T-helper 1 cell (primary cell): ENCODE measurements at regions not wholly inside any gene's neighbourhood (a gene's known extent, or its start where the extent isn't known, plus 50 kb on each side); places are given as distances from the start of the nearest gene placed in this dataset.

Source experiments
- DNase-seq, 5 donors: peaks; one replicate each; pipeline ENCODE4 v3.0.0-alpha.2; 2012 to 2020

DNA sequence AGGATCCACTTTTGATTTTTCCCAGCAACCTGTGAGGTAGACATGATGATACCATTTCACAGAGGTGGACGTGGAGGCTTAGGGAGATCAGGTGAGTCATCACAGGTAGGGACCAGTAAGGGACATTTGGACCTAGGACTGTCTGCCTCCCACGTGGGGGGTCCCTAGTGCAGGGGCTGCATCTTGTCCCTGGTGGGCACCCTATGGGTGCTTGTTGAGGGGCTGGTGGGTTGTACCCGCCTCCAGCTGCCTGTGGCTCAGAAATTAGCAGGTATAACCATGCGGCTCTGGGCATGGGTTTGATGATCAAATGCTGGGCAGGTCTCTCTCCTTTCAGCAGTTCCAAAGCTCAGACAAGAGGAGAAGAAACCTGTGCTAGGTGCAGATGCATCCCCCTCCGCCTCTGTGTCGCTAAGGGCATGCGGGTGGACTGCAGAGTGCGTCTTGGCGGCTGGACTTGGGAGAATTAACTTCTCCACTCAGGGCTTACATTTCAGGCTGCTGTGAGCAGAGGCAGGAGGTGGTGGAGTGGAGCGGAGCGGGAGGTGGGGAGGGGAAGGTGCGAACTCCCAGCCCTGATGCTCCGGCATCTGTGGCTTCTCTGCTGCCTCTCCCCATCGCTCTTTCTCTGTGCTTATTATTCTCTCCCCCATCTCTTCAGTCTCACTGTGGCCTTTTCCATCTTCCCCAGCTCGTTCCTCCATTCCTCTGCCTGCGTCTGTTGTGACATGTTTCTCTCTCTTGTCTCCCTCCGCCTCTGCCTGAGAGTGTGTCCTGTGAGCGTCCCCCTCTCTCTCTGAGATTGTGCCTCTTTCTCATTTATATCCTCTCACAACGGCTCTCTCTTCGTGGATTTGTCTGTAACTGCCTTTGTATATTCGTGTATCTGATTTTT is 146.8 kb downstream of the PTPRU start:
- no peak for DNase-seq

DNA sequence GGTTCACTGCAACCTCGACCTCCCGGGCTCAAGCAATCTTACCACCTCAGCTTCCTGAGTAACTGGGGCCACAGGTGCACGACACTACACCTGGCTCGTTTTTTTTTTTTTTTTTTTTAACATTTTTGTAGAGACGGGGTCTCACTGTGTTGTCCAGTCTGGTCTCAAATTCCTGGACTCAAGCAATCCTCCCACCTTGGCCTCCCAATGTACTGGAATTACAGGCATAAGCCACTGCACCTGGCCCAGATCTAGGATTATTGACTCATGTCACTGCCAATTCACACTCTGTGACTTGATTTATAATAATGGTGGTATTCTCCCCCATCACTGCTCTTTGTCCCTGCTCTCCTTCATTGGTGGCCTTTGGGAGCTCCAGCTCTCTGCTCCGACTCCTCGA is 145.1 kb downstream of the PTPRU start:
- DNase-seq, result no peak

DNA sequence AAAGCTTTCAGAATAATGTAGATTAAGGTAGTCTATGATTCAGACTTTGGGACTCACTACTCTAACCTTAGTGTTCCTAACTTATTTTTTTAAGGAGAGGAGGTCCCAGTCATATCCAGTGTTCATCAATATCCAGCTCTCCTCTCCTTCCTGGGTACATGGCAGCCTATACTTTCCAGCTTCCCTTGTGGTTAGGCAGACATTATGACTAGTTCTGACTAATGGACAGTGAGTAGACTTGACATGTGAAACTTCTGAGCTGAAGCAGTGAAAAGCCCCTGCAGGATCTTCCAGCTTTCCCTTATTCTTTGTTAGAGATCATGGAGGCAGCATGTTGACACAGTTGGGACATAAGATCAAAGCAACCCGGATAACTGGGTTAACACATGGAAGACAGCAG is 144.2 kb downstream of the PTPRU start:
- DNase-seq, result no peak

DNA sequence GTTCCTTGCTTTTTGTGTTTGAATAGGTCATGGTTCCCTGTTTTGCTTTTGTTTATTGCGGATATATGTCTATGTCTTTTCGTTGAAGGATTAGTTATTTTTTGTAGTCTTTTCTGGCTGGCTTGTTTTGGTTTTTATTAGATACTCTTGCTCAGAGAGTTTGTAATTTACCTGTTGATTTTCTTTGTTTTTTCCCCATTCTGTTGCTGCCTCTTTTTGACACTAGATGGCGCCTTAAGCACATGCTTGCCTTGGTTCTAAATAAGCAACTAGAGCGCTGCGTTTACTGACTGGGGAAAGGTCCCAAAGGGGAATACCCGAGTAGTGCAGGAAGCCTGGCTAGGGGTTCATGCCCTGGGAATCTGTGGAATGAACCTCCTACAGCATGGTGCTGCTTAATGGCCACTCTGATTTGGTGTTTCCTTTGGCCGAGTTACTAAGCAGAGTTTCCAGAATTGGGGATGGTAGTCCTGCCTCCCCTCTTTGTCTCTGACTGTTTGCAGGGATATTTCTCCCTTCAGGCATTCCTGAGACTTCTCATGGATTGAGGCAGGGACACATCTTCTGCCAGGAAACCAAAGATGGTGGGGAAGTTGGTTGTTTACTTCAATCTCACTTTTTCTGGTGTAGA is 143.2 kb downstream of the PTPRU start:
- DNase-seq, result peak in 1 of 5 donors; percentile 13
